ENCODE measurements at regions not wholly inside any gene's neighbourhood (a gene's known extent, or its start where the extent isn't known, plus 50 kb on each side); places are given as distances from the start of the nearest gene placed in this dataset.

GRCh38 chr10:129411393-129411705 lies 55.7 kb upstream of the MGMT start:
- no peaks in the 10 kb centered on the region for H3K36me3 Mint-ChIP-seq
- H3K27me3 Mint-ChIP-seq, result no peaks in the 10 kb centered on the region
- no peaks in the 10 kb centered on the region for H3K9me3 Mint-ChIP-seq
- H3K4me1 Mint-ChIP-seq, result no peaks in the 10 kb centered on the region
- CTCF ChIA-PET, result no interaction called here
- DNase-seq, result no peak
- no peak overlapping the region for H3K27ac Mint-ChIP-seq
- no peak overlapping the region for H3K4me3 Mint-ChIP-seq

GRCh38 chr10:129411772-129412171 lies 55.3 kb upstream of the MGMT start:
- Mint-ChIP-seq H3K27me3 (no peaks in the 10 kb centered on the region), H3K9me3 (no peaks in the 10 kb centered on the region), H3K27ac (no peak overlapping the region), H3K36me3 (no peaks in the 10 kb centered on the region), H3K4me1 (no peaks in the 10 kb centered on the region), H3K4me3 (no peak overlapping the region)
- CTCF ChIA-PET, result no interaction called here
- DNase-seq, result no peak

GRCh38 chr10:129413024-129413423 lies 54.0 kb upstream of the MGMT start:
- no peak overlapping the region for H3K27ac Mint-ChIP-seq
- H3K36me3 Mint-ChIP-seq, result no peaks in the 10 kb centered on the region
- no peak overlapping the region for H3K4me3 Mint-ChIP-seq
- H3K27me3 Mint-ChIP-seq, result no peaks in the 10 kb centered on the region
- CTCF ChIA-PET, result no interaction called here
- no peaks in the 10 kb centered on the region for H3K9me3 Mint-ChIP-seq
- no peak for DNase-seq
- no peaks in the 10 kb centered on the region for H3K4me1 Mint-ChIP-seq

GRCh38 chr10:129415215-129416140 lies 51.6 kb upstream of the MGMT start:
- no peak for DNase-seq
- CTCF ChIA-PET, result no interaction called here
- Mint-ChIP-seq H3K4me1 (no peaks in the 10 kb centered on the region), H3K27me3 (no peaks in the 10 kb centered on the region), H3K36me3 (no peaks in the 10 kb centered on the region), H3K27ac (no peak overlapping the region), H3K9me3 (no peaks in the 10 kb centered on the region), H3K4me3 (no peak overlapping the region)

GRCh38 chr10:129416155-129416554 lies 50.9 kb upstream of the MGMT start:
- no peaks in the 10 kb centered on the region for H3K9me3 Mint-ChIP-seq
- no peaks in the 10 kb centered on the region for H3K27me3 Mint-ChIP-seq
- no peak overlapping the region for H3K27ac Mint-ChIP-seq
- CTCF ChIA-PET, result no interaction called here
- H3K4me3 Mint-ChIP-seq, result no peak overlapping the region
- H3K36me3 Mint-ChIP-seq, result no peaks in the 10 kb centered on the region
- DNase-seq, result no peak
- H3K4me1 Mint-ChIP-seq, result no peaks in the 10 kb centered on the region

- DNase-seq, result no peak
- H3K27me3 Mint-ChIP-seq, result no peaks in the 10 kb centered on the region
- CTCF ChIA-PET, result interaction anchor here (0.7 kb wide), 1 partner anchor 184 kb away, joined by 3 read pairs; no protein-coding TSS in a partner anchor
- H3K4me3 Mint-ChIP-seq, result no peak overlapping the region
- H3K9me3 Mint-ChIP-seq, result no peaks in the 10 kb centered on the region
- H3K4me1 Mint-ChIP-seq, result no peaks in the 10 kb centered on the region
- no peaks in the 10 kb centered on the region for H3K36me3 Mint-ChIP-seq
- H3K27ac Mint-ChIP-seq, result no peak overlapping the region
These were observed 49.9 kb upstream of the MGMT start for GRCh38 chr10:129416956-129417765.

Measured in activated naive CD4-positive, alpha-beta T cell treated with anti-CD3 and anti-CD28 coated beads, Interleukin-2, amount 10 ng/mL, durations not matched to agents 7 days and 5 days (primary cell).